Panc1 (cell line): ENCODE measurements at regions not wholly inside any gene's neighbourhood (a gene's known extent, or its start where the extent isn't known, plus 50 kb on each side); places are given as distances from the start of the nearest gene placed in this dataset.

Source experiments
- ATAC-seq: fragments of 200-7000 bp; cut with Tn5 transposase; 2 replicates; pipeline ENCODE4 v1.9.1; 2020; ENCODE audit warnings: mild to moderate bottlenecking, moderate library complexity
- BruUV-seq: library from RNA; stranded (reverse); fragments of 400-500 nt; replicated peaks from 2 replicates; lab custom pipeline; 2021; lab: Mats Ljungman, UMichigan
- CTCF ChIA-PET: fragments of 300-600 bp; sonication (Branson Sonifier 250); formaldehyde crosslinking; loops from one replicate; lab custom pipeline; 2022; ENCODE audit warnings: antibody characterized with exemption; lab: Charles Lee
- POLR2A ChIA-PET: fragments of 300-600 bp; sonication (Branson Sonifier 250); formaldehyde crosslinking; loops from one replicate; lab custom pipeline; 2022; ENCODE audit warnings: antibody characterized with exemption; lab: Charles Lee
- DNase-seq: peaks from one replicate; pipeline ENCODE4 v3.0.0-alpha.2; 2010; ENCODE audit warnings: low read depth, low spot score
- H3K27ac ChIP-seq: 2 replicates; pipeline ENCODE4 v1.5.1; 2011; ENCODE audit warnings: mild to moderate bottlenecking, low read length, inconsistent platforms
- H3K27me3 ChIP-seq: fragments of 200-500 bp; sonication (Bioruptor generic); 2 replicates; pipeline ENCODE4 v1.6.0; 2014; ENCODE audit warnings: low read length, inconsistent platforms; ENCODE audit not compliant: control insufficient read depth, insufficient read depth
- H3K36me3 ChIP-seq: fragments of 200-500 bp; sonication (Bioruptor generic); 2 replicates; pipeline ENCODE4 v1.5.1; 2014; ENCODE audit warnings: inconsistent platforms, mild to moderate bottlenecking, low read length, moderate library complexity; ENCODE audit not compliant: control insufficient read depth, insufficient read depth
- H3K4me1 ChIP-seq: 2 replicates; pipeline ENCODE4 v1.5.1; 2011; ENCODE audit warnings: inconsistent platforms, mild to moderate bottlenecking, low read length, moderate library complexity; ENCODE audit not compliant: control insufficient read depth, insufficient read depth
- H3K4me3 ChIP-seq, 2 experiments: 2 replicates each; pipeline ENCODE4 v1.5.1; 2011 to 2012; ENCODE audit warnings: low read depth in 2 of 2, low read length in 2 of 2, mild to moderate bottlenecking in 2 of 2, inconsistent platforms in 1 of 2, moderate library complexity in 1 of 2
- H3K9me3 ChIP-seq: fragments of 200-500 bp; sonication (Bioruptor generic); 2 replicates; pipeline ENCODE4 v1.5.1; 2014; ENCODE audit warnings: low read depth, mild to moderate bottlenecking, inconsistent platforms, low read length, moderate library complexity; ENCODE audit not compliant: control insufficient read depth, insufficient read depth
- CTCF ChIP-seq: fragments of 450-650 bp; IDR thresholded peaks from 2 replicates; pipeline ENCODE4 v1.5.1; 2017; ENCODE audit warnings: mild to moderate bottlenecking
- POLR2AphosphoS5 ChIP-seq: IDR thresholded peaks from 2 replicates; pipeline ENCODE4 v1.6.1; 2012; ENCODE audit warnings: mild to moderate bottlenecking, low read depth, low read length, moderate library complexity
- REST ChIP-seq, 2 experiments: IDR thresholded peaks; 2 replicates each; pipeline ENCODE4 v1.6.1; 2011 to 2012; ENCODE audit warnings: low read depth in 2 of 2, control low read depth in 1 of 2, low read length in 1 of 2, mild to moderate bottlenecking in 1 of 2, moderate library complexity in 1 of 2; ENCODE audit not compliant: insufficient read depth in 1 of 2
- SIN3A ChIP-seq: IDR thresholded peaks from 2 replicates; pipeline ENCODE4 v1.6.1; 2012; ENCODE audit warnings: low read depth, mild to moderate bottlenecking, low read length, moderate library complexity, borderline replicate concordance; ENCODE audit not compliant: insufficient read depth
- TCF7L2 ChIP-seq: IDR thresholded peaks from 2 replicates; pipeline ENCODE4 v1.6.1; 2011; ENCODE audit warnings: mild to moderate bottlenecking, low read depth, low read length, inconsistent platforms
- in situ Hi-C: cut with HindIII; loops from 2 replicates; pipeline ENCODE4 v1.10.0; 2016; ENCODE audit warnings: low sequenced_read_pairs, low pct_unique_long_range_greater_than_20kb
- intact Hi-C: fragments of 100-400 bp; cut with micrococcal nuclease; formaldehyde crosslinking; loops from one replicate; pipeline ENCODE4 v1.10.0; 2022; ENCODE audit not compliant: unreplicated experiment

- no peaks in the 10 kb centered on the region for H3K4me1 ChIP-seq
- BruUV-seq = no TSS peak
- in situ Hi-C loops (no loop called here), intact Hi-C loops (no loop called here)
- ATAC-seq (no peak), DNase-seq (no peak)
- H3K27me3 ChIP-seq = no peaks in the 10 kb centered on the region
- CTCF ChIA-PET = no interaction called here
- H3K36me3 ChIP-seq = no peaks in the 10 kb centered on the region
- POLR2A ChIA-PET = no interaction called here
- H3K27ac ChIP-seq = no peak overlapping the region
- H3K4me3 ChIP-seq = no peak overlapping the region
- no peaks in the 10 kb centered on the region for H3K9me3 ChIP-seq
- TF ChIP-seq POLR2AphosphoS5 (no peak), REST (IDR thresholded peaks at IDR 0.05; ENCODE audit: insufficient read depth in 1 of 2, low read depth in 2 of 2, low read length in 1 of 2) (no peak), SIN3A (no peak), CTCF (no peak), TCF7L2 (no peak)
These were observed 819.9 kb downstream of the BRINP3 start for GRCh38 chr1:189657715-189658114.

- H3K4me1 ChIP-seq = no peaks in the 10 kb centered on the region
- no peak overlapping the region for H3K4me3 ChIP-seq
- in situ Hi-C loops = no loop called here
- no peak overlapping the region for H3K27ac ChIP-seq
- ChIA-PET POLR2A (no interaction called here), CTCF (no interaction called here)
- ATAC-seq (no peak), DNase-seq (no peak)
- no peaks in the 10 kb centered on the region for H3K27me3 ChIP-seq
- BruUV-seq = no TSS peak
- no peaks in the 10 kb centered on the region for H3K9me3 ChIP-seq
- intact Hi-C loops = no loop called here
- no peaks in the 10 kb centered on the region for H3K36me3 ChIP-seq
- TF ChIP-seq REST (IDR thresholded peaks at IDR 0.05; ENCODE audit: insufficient read depth in 1 of 2, low read depth in 2 of 2, low read length in 1 of 2) (no peak), TCF7L2 (no peak), CTCF (no peak), SIN3A (no peak), POLR2AphosphoS5 (no peak)
These were observed 819.3 kb downstream of the BRINP3 start for GRCh38 chr1:189658381-189658780.
